K562 (cell line): ENCODE measurements at regions not wholly inside any gene's neighbourhood (a gene's known extent, or its start where the extent isn't known, plus 50 kb on each side); places are given as distances from the start of the nearest gene placed in this dataset.

ENCODE experiments used
- ATAC-seq: fragments of 200-7000 bp; cut with Tn5 transposase; 3 replicates; pipeline ENCODE4 v1.9.1; 2020; ENCODE audit warnings: moderate library complexity
- BruUV-seq: library from RNA; stranded (reverse); fragments of 400-500 nt; replicated peaks from 2 replicates; lab custom pipeline; 2021; lab: Mats Ljungman, UMichigan
- CTCF ChIA-PET: fragments of 300-600 bp; formaldehyde crosslinking; extraction: SDS; loops from one replicate; lab custom pipeline; 2021; ENCODE audit warnings: low intra/inter-chr PET ratio; lab: Yijun Ruan, JAX
- POLR2A ChIA-PET: fragments of 300-600, 350-650 bp; sonication (Branson Sonifier 250); formaldehyde crosslinking; extraction: SDS; loops from one replicate; lab custom pipeline; 2021; ENCODE audit warnings: antibody characterized with exemption, inconsistent platforms; lab: Yijun Ruan, JAX
- DNase-seq, 4 experiments: peaks; one replicate each; pipeline versions ENCODE4 v3.0.0 to v3.0.0-alpha.2; 2011 to 2018; ENCODE audit warnings: low spot score in 3 of 4, mixed read lengths in 3 of 4; ENCODE audit errors: extremely low read depth in 1 of 4
- FAIRE-seq: peaks from 2 replicates; lab custom pipeline; 2011; peaks lifted over from hg19 to GRCh38; lab: Jason Lieb, UNC
- H2AFZ ChIP-seq: 2 replicates; pipeline ENCODE4 v1.6.0; 2011; ENCODE audit warnings: low read depth, low read length, control low read depth, inconsistent platforms
- H3K27ac ChIP-seq: fragments of 200-600 bp; 3 replicates; pipeline ENCODE4 v1.8.0; 2011; ENCODE audit warnings: low read depth, mild to moderate bottlenecking, control low read depth, inconsistent platforms, low read length, moderate library complexity, mixed read lengths; ENCODE audit errors: extremely low read depth
- H3K27me3 ChIP-seq, 2 experiments: fragments of 300-600 bp in 1 of 2; 2 replicates in 1 of 2; 3 replicates in 1 of 2; pipeline versions ENCODE4 v1.6.0 to v1.8.0; 2011; ENCODE audit warnings: inconsistent platforms in 2 of 2, low read length in 2 of 2, mild to moderate bottlenecking in 1 of 2, mixed read lengths in 1 of 2, moderate library complexity in 1 of 2; ENCODE audit not compliant: control insufficient read depth in 2 of 2, insufficient read depth in 2 of 2
- H3K36me3 ChIP-seq: fragments of 300-600 bp; 3 replicates; pipeline ENCODE4 v1.8.0; 2011; ENCODE audit warnings: mild to moderate bottlenecking, low read length, inconsistent platforms; ENCODE audit not compliant: control insufficient read depth, insufficient read depth
- H3K4me1 ChIP-seq, 2 experiments: fragments of 200-600 bp in 1 of 2; replicated peaks in 1 of 2; 2 replicates in 1 of 2; 3 replicates in 1 of 2; pipeline versions ENCODE4 v1.5.1 to v1.8.0; 2011; ENCODE audit warnings: inconsistent platforms in 2 of 2, low read length in 2 of 2, mild to moderate bottlenecking in 1 of 2, mixed read lengths in 1 of 2, moderate library complexity in 1 of 2; ENCODE audit not compliant: control insufficient read depth in 2 of 2, insufficient read depth in 2 of 2
- H3K4me2 ChIP-seq: 2 replicates; pipeline ENCODE4 v1.6.1; 2011; ENCODE audit warnings: low read length, control low read depth, inconsistent platforms, mixed read lengths; ENCODE audit not compliant: insufficient read depth
- H3K4me3 ChIP-seq: fragments of 200-600 bp; sonication (generic), shearing (Covaris generic); 2 replicates; pipeline ENCODE4 v1.5.1; 2016; ENCODE audit warnings: control low read depth, inconsistent platforms
- H3K79me2 ChIP-seq: fragments of 200-600 bp; 3 replicates; pipeline ENCODE4 v1.8.0; 2011; ENCODE audit warnings: low read length, inconsistent platforms; ENCODE audit not compliant: control insufficient read depth, insufficient read depth
- H3K9ac ChIP-seq, 2 experiments: 2 replicates each; pipeline versions ENCODE4 v1.6.0 to v1.6.1; 2011; ENCODE audit warnings: low read depth in 2 of 2, low read length in 2 of 2, control low read depth in 1 of 2, inconsistent platforms in 1 of 2, mild to moderate bottlenecking in 1 of 2, mixed read lengths in 1 of 2; ENCODE audit not compliant: insufficient read depth in 1 of 2
- H3K9me1 ChIP-seq: one replicate; pipeline ENCODE4 v1.6.0; 2011; ENCODE audit warnings: inconsistent platforms, mild to moderate bottlenecking, low read length, moderate library complexity; ENCODE audit not compliant: control insufficient read depth, insufficient read depth
- H3K9me3 ChIP-seq: replicated peaks from 2 replicates; pipeline ENCODE4 v1.5.1; 2011; ENCODE audit warnings: low read depth, low read length, inconsistent platforms; ENCODE audit not compliant: control insufficient read depth, insufficient read depth
- H4K20me1 ChIP-seq: replicated peaks from 2 replicates; pipeline ENCODE4 v1.6.1; 2011; ENCODE audit warnings: low read length, inconsistent platforms, mixed read lengths; ENCODE audit not compliant: control insufficient read depth, insufficient read depth
- GABPA ChIP-seq: fragments of 200-800 bp; sonication (Bioruptor generic); conservative IDR thresholded peaks from 2 replicates; pipeline ENCODE4 v1.6.1; 2016; ENCODE audit warnings: low read depth, missing genetic modification characterization, missing compliant biosample characterization
- VEZF1 ChIP-seq: fragments of 200-800 bp; sonication (Bioruptor generic); IDR thresholded peaks from 2 replicates; pipeline ENCODE4 v1.6.1; 2017; ENCODE audit warnings: missing genetic modification characterization, missing compliant biosample characterization
- ZNF212 ChIP-seq: fragments of 450-650 bp; formaldehyde crosslinking; IDR thresholded peaks from 2 replicates; pipeline ENCODE4 v1.4.0; 2020; ENCODE audit warnings: mild to moderate bottlenecking
- WGBS: fragments of 100-300 bp; shearing (Covaris generic); methylation state at CpG from one replicate; pipeline ENCODE4 v1.1.6; 2016; ENCODE audit warnings: low coverage, mixed read lengths; ENCODE audit not compliant: insufficient coverage; ENCODE audit errors: missing lambda C conversion rate; 5-methylcytosine and 5-hydroxymethylcytosine counted together
- in situ Hi-C: fragments of 300-500 bp; cut with MboI; formaldehyde crosslinking; loops from 4 replicates; pipeline ENCODE4 v1.15.0; 2018; ENCODE audit warnings: inconsistent platforms, mixed read lengths
- intact Hi-C: fragments of 100-400 bp; cut with micrococcal nuclease; formaldehyde crosslinking; loops from 2 replicates; pipeline ENCODE4 v1.14.2; 2022
- TF ChIP-seq, protein P1 (sequence below), 2 experiments: fragments of 450-650 bp; IDR thresholded peaks; 2 replicates each; pipeline ENCODE4 v1.6.1; 2018; ENCODE audit warnings: mild to moderate bottlenecking in 2 of 2, low read depth in 1 of 2; ENCODE audit not compliant: partially characterized antibody in 2 of 2

DNA sequence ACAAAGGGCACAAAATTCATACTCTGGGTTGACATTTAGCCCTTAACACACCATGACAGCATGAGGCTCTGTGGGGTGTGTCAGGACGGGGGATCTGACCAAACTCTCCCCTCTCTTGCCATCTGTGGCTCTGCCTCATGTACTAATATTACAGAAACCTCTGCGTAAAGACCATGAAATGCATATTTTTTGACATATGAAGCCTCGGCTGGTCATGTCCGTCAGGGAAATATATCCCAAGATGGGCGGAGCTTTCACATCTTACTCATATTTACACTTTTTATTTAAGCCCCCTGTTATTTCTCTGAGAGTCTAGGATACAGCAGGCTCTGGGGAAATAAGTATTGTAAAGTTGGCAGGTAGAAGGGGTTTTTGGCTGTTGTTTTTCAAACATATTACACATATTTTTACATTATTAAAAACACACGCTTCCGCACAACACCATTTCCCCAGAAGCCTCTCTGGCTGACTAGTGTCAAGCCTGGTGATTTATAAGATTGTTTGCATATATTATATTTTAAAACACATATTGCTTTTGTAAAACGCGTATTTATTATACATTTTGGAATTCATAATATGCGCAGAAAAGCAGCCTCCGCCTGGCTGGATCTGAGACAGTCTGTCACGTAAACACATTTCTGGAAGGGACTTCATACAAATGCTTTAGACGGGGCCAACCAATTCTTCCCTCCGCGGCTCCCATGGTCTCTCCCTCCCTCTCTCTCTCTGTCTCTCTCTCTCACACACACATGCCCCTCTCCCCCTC, 237.7 kb upstream of the ZFHX3 start (continued):
- TF ChIP-seq ZNF212: no peak
- TF ChIP-seq, protein P1, sequence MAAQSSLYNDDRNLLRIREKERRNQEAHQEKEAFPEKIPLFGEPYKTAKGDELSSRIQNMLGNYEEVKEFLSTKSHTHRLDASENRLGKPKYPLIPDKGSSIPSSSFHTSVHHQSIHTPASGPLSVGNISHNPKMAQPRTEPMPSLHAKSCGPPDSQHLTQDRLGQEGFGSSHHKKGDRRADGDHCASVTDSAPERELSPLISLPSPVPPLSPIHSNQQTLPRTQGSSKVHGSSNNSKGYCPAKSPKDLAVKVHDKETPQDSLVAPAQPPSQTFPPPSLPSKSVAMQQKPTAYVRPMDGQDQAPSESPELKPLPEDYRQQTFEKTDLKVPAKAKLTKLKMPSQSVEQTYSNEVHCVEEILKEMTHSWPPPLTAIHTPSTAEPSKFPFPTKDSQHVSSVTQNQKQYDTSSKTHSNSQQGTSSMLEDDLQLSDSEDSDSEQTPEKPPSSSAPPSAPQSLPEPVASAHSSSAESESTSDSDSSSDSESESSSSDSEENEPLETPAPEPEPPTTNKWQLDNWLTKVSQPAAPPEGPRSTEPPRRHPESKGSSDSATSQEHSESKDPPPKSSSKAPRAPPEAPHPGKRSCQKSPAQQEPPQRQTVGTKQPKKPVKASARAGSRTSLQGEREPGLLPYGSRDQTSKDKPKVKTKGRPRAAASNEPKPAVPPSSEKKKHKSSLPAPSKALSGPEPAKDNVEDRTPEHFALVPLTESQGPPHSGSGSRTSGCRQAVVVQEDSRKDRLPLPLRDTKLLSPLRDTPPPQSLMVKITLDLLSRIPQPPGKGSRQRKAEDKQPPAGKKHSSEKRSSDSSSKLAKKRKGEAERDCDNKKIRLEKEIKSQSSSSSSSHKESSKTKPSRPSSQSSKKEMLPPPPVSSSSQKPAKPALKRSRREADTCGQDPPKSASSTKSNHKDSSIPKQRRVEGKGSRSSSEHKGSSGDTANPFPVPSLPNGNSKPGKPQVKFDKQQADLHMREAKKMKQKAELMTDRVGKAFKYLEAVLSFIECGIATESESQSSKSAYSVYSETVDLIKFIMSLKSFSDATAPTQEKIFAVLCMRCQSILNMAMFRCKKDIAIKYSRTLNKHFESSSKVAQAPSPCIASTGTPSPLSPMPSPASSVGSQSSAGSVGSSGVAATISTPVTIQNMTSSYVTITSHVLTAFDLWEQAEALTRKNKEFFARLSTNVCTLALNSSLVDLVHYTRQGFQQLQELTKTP (IDR thresholded peaks at IDR 0.05; ENCODE audit: low read depth in 1 of 2, partially characterized antibody in 2 of 2): no peak

- Histone ChIP-seq H3K4me3 (no peak overlapping the region), H3K9me1 (no peaks in the 10 kb centered on the region), H3K4me1 (no peaks in the 10 kb centered on the region), H3K4me2 (no peak overlapping the region), H3K27me3 (no peaks in the 10 kb centered on the region; a peak in 2 of 5 replicates), H3K36me3 (no peaks in the 10 kb centered on the region), H3K9ac (no peak overlapping the region), H3K9me3 (no peaks in the 10 kb centered on the region), H3K27ac (no peak overlapping the region), H4K20me1 (no peaks in the 10 kb centered on the region), H3K79me2 (no peaks in the 10 kb centered on the region), H2AFZ (no peak overlapping the region)
- no peak for FAIRE-seq
- in situ Hi-C loops (no loop called here), intact Hi-C loops (no loop called here)
- no TSS peak for BruUV-seq
- ChIA-PET POLR2A (no interaction called here), CTCF (no interaction called here)
- DNase-seq: no peak
- WGBS: 0% methylated on average over 2 of the region's 2 CpGs
- no peak for ATAC-seq
- TF ChIP-seq GABPA (tag): no peak
- no peak for TF ChIP-seq VEZF1 (CRISPR knock-in tag)
These were observed 232.5 kb upstream of the ZFHX3 start for GRCh38 chr16:73280388-73280787.
